ENCODE measurements at regions not wholly inside any gene's neighbourhood (a gene's known extent, or its start where the extent isn't known, plus 50 kb on each side); places are given as distances from the start of the nearest gene placed in this dataset.
A peak's percentile ranks its signal among the peaks of the same experiment; 100 is the strongest.

DNA sequence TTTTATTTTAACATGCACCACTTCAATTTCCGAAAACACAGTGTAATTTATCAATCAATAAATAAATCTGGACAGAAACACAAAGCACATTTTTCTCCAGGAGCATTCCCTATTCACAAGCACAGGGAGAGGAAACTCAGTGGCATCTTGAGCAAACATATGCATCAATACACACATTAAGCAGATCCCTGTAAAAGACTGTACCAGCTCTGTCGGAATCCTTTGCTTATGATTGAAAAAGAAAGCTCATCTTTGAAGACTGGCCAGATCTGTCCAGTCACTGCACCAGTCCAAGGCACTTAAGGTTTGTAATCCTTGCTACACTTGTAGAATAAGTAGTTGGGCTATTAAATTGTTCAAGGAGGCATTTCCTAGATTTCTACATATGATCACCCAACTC, 343.9 kb downstream of the BMPER start:
- intact Hi-C loops (cut with micrococcal nuclease; ENCODE audit: unreplicated experiment), result no loop called here
- no peaks in the 10 kb centered on the region for H4K20me1 ChIP-seq (ENCODE audit: insufficient read depth)
- BruUV-seq (replicated peaks), result no TSS peak
- H3K27ac ChIP-seq, result no peak overlapping the region
- POLR2A ChIA-PET (ENCODE audit: unreplicated experiment), result no interaction called here
- H3K9me2 ChIP-seq (ENCODE audit: insufficient read depth), result no peaks in the 10 kb centered on the region
- H3K79me2 ChIP-seq (ENCODE audit: low read depth), result no peaks in the 10 kb centered on the region
- H3K27me3 ChIP-seq (ENCODE audit: insufficient read depth, low read depth), result no peaks in the 10 kb centered on the region
- peak in 1 of 2 experiments; percentile 28 for DNase-seq
- no peaks in the 10 kb centered on the region for H3F3A ChIP-seq (ENCODE audit: insufficient read depth, low read depth)
- no peaks in the 10 kb centered on the region for H3K4me1 ChIP-seq (replicated peaks; ENCODE audit: insufficient read depth)
- no peaks in the 10 kb centered on the region for H3K36me3 ChIP-seq (ENCODE audit: low read depth)
- no peak overlapping the region for H3K4me3 ChIP-seq
- no peak for TF ChIP-seq EZH2 (IDR thresholded peaks at IDR 0.05; ENCODE audit: low read depth)
- TF ChIP-seq, protein P1, sequence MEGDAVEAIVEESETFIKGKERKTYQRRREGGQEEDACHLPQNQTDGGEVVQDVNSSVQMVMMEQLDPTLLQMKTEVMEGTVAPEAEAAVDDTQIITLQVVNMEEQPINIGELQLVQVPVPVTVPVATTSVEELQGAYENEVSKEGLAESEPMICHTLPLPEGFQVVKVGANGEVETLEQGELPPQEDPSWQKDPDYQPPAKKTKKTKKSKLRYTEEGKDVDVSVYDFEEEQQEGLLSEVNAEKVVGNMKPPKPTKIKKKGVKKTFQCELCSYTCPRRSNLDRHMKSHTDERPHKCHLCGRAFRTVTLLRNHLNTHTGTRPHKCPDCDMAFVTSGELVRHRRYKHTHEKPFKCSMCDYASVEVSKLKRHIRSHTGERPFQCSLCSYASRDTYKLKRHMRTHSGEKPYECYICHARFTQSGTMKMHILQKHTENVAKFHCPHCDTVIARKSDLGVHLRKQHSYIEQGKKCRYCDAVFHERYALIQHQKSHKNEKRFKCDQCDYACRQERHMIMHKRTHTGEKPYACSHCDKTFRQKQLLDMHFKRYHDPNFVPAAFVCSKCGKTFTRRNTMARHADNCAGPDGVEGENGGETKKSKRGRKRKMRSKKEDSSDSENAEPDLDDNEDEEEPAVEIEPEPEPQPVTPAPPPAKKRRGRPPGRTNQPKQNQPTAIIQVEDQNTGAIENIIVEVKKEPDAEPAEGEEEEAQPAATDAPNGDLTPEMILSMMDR (conservative IDR thresholded peaks at IDR 0.05), result no peak
- H2AFZ ChIP-seq, result no peak overlapping the region
- no peaks in the 10 kb centered on the region for H3K9me3 ChIP-seq (ENCODE audit: insufficient read depth, low read depth)
- H3K4me2 ChIP-seq, result no peak overlapping the region
- CTCF ChIA-PET, result no interaction called here

DNA sequence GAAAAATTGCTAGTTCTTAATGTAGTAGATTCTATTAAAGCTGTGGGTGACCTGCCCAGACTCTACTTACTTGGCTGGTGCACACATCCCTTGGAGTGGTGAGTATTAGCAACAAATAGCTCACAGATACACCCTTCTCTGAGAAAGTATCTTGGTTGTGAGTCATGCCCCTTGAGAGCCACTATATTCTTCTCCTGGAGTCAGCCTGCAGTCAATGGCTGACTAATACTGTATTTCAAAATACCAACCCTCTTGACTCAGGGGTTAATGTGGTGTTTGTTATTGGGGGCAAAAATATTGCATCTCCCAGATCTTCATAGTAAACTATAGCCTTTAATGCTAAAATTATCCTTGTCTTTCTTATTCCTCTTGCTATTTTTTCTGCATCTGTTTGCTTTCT, 354.9 kb downstream of the BMPER start:
- Histone ChIP-seq H4K20me1 (ENCODE audit: insufficient read depth) (no peaks in the 10 kb centered on the region), H3K4me1 (replicated peaks; ENCODE audit: insufficient read depth) (peaks cover 6% of the 10 kb centered on the region; the same call in 1 of the 2 replicates), H3K9me3 (ENCODE audit: insufficient read depth, low read depth) (no peaks in the 10 kb centered on the region), H3K4me3 (no peak overlapping the region), H3K36me3 (ENCODE audit: low read depth) (no peaks in the 10 kb centered on the region), H2AFZ (no peak overlapping the region), H3F3A (ENCODE audit: insufficient read depth, low read depth) (0 out of 2 replicates have a peak, but pooled peaks cover 6% of the 10 kb centered on the region), H3K79me2 (ENCODE audit: low read depth) (no peaks in the 10 kb centered on the region), H3K4me2 (no peak overlapping the region), H3K27ac (no peak overlapping the region), H3K27me3 (ENCODE audit: insufficient read depth, low read depth) (no peaks in the 10 kb centered on the region), H3K9me2 (ENCODE audit: insufficient read depth) (no peaks in the 10 kb centered on the region)
- no TSS peak for BruUV-seq (replicated peaks)
- TF ChIP-seq EZH2 (IDR thresholded peaks at IDR 0.05; ENCODE audit: low read depth), result no peak
- TF ChIP-seq, protein P1 (conservative IDR thresholded peaks at IDR 0.05), result no peak
- peak; percentile 6 to 53 for DNase-seq
- POLR2A ChIA-PET (ENCODE audit: unreplicated experiment), result no interaction called here
- intact Hi-C loops (cut with micrococcal nuclease; ENCODE audit: unreplicated experiment), result no loop called here
- CTCF ChIA-PET, result no interaction called here

DNA sequence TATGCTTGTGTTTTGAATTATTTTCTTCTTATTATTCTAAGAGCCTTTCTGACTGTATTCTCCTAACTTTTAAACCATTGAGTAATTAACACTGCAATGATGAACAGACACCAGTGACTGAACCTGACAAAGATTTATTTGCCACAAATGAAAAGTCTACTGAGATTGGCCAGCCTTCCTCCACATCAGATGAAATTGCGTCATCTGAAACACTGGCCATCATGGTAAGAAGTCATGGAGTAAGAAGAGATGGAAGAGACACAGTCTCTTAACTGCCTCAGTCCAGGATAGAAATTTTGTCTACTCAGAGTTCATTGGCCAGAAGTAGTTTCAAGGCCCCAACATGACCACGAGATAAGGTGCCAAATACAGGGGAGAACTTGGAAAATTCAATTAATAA, 357.8 kb downstream of the BMPER start:
- H3K4me3 ChIP-seq, result no peak overlapping the region
- no peaks in the 10 kb centered on the region for H4K20me1 ChIP-seq (ENCODE audit: insufficient read depth)
- CTCF ChIA-PET, result interaction anchor here (0.6 kb wide), 1 partner anchor 46 kb away, joined by 5 read pairs; no protein-coding TSS in a partner anchor
- no peaks in the 10 kb centered on the region for H3K9me3 ChIP-seq (ENCODE audit: insufficient read depth, low read depth)
- H3K27me3 ChIP-seq (ENCODE audit: insufficient read depth, low read depth), result no peaks in the 10 kb centered on the region
- TF ChIP-seq, protein P1 (conservative IDR thresholded peaks at IDR 0.05), result no peak
- TF ChIP-seq EZH2 (IDR thresholded peaks at IDR 0.05; ENCODE audit: low read depth), result no peak
- H3K4me2 ChIP-seq, result no peak overlapping the region
- intact Hi-C loops (cut with micrococcal nuclease; ENCODE audit: unreplicated experiment), result no loop called here
- POLR2A ChIA-PET (ENCODE audit: unreplicated experiment), result no interaction called here
- BruUV-seq (replicated peaks), result no TSS peak
- 0 out of 2 replicates have a peak, but pooled peaks cover 6% of the 10 kb centered on the region for H3F3A ChIP-seq (ENCODE audit: insufficient read depth, low read depth)
- DNase-seq, result no peak
- no peak overlapping the region for H3K27ac ChIP-seq
- no peaks in the 10 kb centered on the region for H3K79me2 ChIP-seq (ENCODE audit: low read depth)
- H3K4me1 ChIP-seq (replicated peaks; ENCODE audit: insufficient read depth), result peaks cover 6% of the 10 kb centered on the region; the same call in 1 of the 2 replicates
- no peaks in the 10 kb centered on the region for H3K9me2 ChIP-seq (ENCODE audit: insufficient read depth)
- H2AFZ ChIP-seq, result no peak overlapping the region
- H3K36me3 ChIP-seq (ENCODE audit: low read depth), result no peaks in the 10 kb centered on the region

Measured in PC-9 (cell line).